ENCODE measurements at regions not wholly inside any gene's neighbourhood (a gene's known extent, or its start where the extent isn't known, plus 50 kb on each side); places are given as distances from the start of the nearest gene placed in this dataset.
A peak's percentile ranks its signal among the peaks of the same experiment; 100 is the strongest.

DNA sequence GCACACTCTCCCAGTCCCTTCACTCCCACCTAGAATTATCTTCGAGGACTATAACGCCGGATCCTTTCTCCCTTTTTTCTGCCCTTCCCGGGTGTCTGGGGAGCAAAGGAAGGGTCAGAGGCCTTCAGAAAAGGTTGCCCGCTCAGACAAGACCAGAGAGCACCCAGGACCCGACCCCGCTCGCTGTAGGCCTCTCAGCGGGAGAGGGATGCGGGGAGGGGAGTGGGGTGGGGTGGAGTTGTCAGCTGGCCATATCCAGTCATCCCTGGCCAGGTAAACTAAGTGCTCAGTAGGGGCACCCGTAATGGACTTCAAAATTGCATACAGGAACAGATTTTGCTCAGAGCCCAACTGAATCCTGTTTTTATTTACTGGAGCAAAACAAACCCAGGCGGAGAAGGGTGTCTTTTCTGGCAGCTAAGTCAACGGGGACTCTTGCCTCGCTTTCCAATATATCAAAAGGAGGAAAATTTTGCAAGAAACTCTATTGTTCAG is 65.0 kb downstream of the NOL4 start:
- no peak overlapping the region for H3K27ac ChIP-seq
- TF ChIP-seq, protein P1, sequence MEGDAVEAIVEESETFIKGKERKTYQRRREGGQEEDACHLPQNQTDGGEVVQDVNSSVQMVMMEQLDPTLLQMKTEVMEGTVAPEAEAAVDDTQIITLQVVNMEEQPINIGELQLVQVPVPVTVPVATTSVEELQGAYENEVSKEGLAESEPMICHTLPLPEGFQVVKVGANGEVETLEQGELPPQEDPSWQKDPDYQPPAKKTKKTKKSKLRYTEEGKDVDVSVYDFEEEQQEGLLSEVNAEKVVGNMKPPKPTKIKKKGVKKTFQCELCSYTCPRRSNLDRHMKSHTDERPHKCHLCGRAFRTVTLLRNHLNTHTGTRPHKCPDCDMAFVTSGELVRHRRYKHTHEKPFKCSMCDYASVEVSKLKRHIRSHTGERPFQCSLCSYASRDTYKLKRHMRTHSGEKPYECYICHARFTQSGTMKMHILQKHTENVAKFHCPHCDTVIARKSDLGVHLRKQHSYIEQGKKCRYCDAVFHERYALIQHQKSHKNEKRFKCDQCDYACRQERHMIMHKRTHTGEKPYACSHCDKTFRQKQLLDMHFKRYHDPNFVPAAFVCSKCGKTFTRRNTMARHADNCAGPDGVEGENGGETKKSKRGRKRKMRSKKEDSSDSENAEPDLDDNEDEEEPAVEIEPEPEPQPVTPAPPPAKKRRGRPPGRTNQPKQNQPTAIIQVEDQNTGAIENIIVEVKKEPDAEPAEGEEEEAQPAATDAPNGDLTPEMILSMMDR (IDR thresholded peaks at IDR 0.05): no peak
- TF ChIP-seq ZFX (IDR thresholded peaks at IDR 0.05; ENCODE audit: borderline replicate concordance): no peak

DNA sequence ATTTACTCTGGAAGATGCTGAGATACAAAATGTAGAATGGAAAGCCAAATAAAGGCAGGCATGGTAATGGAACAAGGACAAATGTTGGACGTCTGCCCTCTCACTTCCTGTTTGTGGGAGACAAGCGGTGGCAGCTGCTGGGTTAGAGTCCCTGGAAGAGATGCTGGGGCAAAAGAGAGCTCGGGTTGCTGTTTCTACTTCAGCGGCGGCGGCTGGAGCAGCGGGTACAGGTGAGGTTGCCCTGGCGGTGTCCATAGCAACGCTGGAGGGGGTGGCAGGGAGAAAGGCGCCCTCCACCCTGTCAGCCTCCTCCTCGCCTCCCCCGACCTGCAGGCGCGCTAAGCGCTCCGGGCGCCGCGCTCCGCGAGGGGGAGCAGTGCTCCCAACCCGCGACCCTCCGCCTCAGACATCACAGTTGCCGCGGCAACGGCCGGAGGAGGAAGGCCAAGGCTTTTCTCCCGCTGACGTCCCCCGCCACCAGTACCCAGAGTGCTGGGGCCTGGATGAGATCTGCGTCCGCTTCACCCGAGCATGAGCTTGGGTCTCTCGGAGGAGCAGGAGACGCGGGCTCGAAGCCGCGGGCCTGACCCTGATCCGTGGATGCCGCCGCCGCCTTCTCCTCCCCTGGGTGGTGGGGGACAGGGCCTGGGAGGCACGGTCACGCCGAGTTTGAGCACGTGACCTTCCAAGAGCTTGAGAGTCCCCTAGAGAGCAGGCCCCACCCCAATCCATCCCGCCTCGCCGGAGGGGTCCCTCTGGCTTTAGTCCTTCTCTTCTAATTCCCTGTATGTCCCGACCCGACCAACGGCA is 65.6 kb downstream of the NOL4 start:
- H3K27ac ChIP-seq: no peak overlapping the region
- TF ChIP-seq, protein P1 (IDR thresholded peaks at IDR 0.05): no peak
- no peak for TF ChIP-seq ZFX (IDR thresholded peaks at IDR 0.05; ENCODE audit: borderline replicate concordance)

DNA sequence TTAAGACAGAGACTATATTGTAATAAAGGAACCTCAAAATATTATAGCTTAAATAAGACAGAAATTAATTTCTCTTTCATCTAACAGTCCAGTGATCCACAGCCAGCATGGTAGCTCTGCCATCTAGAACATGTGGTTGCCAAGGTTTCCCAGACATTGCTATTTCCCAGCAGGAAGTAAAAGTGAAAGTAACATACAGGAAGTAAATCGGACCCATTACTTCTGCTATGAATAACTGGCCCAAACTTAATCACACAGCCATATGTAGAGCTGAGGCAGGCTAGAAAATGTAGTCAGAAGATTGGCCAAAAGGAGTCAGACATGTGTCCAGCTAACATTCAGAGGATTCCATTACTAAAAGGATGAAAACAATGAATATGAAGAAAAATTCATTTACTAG is 71.0 kb downstream of the NOL4 start:
- H3K27ac ChIP-seq: no peak overlapping the region
- no peak for TF ChIP-seq ZFX (IDR thresholded peaks at IDR 0.05; ENCODE audit: borderline replicate concordance)
- TF ChIP-seq, protein P1 (IDR thresholded peaks at IDR 0.05): no peak

DNA sequence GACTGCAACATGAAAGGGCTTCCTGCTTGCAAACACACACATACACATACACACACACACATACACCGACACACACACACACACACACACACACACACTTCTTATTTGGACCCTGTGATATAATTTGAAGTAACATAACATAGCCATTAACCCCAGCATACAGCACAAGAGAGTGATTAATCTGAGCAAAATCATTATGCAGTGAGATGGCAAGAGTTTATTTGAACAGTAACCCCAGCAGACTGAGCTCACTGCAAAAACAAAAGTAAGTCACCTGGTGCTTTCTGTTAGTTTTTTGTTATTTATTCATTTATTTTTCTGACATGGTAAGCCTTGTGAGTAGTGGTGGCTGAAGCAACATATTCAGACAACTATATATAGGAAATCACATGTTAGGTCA is 93.7 kb downstream of the NOL4 start:
- no peak for TF ChIP-seq ZFX (IDR thresholded peaks at IDR 0.05; ENCODE audit: borderline replicate concordance)
- TF ChIP-seq, protein P1 (IDR thresholded peaks at IDR 0.05): no peak
- no peak overlapping the region for H3K27ac ChIP-seq

DNA sequence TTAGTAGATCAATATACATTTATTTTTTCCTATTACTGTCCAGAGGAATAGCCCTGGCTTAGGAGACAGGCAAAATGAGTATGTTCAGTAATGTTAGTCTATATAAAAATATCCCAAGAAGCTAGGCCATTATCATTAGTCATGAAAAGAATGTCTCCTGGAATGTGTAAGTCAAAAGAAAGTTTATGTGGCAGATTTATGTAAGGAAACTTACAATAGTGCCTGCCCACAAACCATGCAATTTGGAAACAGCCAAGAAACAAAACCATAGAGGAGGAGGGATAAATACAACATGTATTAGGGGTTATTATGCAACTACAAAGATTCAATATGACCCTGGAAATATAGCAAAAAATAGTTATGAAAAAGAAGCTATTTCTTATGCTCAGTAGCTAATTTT is 96.3 kb downstream of the NOL4 start:
- H3K27ac ChIP-seq: no peak overlapping the region
- no peak for TF ChIP-seq ZFX (IDR thresholded peaks at IDR 0.05; ENCODE audit: borderline replicate concordance)
- TF ChIP-seq, protein P1 (IDR thresholded peaks at IDR 0.05): no peak

DNA sequence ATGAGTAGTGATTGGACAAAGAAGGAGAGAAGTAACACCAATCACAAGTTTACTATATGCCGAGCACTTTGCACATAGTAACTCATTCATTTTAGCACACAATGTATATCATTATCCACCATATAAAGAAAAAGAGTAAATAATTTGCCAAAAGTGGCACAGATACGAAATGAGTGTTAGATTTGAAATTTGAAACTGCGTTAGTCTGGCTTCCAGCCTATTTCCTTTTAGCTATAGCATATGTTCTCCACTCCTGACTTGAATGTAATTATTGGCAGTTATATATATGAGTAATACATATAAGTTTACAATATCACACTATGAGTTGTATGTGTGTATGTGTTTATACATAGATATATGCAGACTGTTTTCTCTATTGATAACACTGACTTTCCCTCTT is 98.6 kb downstream of the NOL4 start:
- H3K27ac ChIP-seq: no peak overlapping the region
- no peak for TF ChIP-seq ZFX (IDR thresholded peaks at IDR 0.05; ENCODE audit: borderline replicate concordance)
- TF ChIP-seq, protein P1 (IDR thresholded peaks at IDR 0.05): no peak

DNA sequence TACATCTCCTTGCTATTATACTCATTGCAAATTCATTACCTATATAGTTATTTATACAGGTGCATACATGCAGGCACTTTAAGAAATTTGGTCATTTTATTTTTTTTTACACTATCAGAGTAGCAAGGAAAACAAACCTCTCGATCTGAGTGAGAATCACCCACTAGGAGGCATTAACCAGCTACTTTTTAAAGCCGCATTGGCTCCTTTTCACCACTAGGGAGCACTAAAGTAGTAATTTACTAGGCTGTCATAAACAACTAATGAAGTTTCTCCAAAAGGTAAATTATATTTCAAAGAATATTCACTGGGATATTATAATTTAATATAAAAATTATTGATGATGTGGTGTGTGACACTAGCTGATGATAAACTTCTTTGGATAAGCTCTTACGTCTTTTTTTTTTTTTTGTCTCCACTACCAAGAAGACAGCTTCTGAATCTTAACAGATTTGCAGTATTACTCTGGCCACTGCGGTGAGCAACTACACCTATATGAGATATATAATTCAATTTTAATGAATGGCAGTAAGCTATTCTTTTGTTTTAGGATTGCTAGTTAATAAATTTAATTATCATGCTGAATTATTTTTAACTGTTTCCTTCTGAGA is 101.9 kb downstream of the NOL4 start:
- TF ChIP-seq, protein P1 (IDR thresholded peaks at IDR 0.05): peak; percentile 96
- no peak for TF ChIP-seq ZFX (IDR thresholded peaks at IDR 0.05; ENCODE audit: borderline replicate concordance)
- H3K27ac ChIP-seq: no peak overlapping the region
